GM10248 (cell line): ENCODE measurements at regions not wholly inside any gene's neighbourhood (a gene's known extent, or its start where the extent isn't known, plus 50 kb on each side); places are given as distances from the start of the nearest gene placed in this dataset.

Source experiments
- CTCF ChIA-PET: fragments of 300-600 bp; sonication (Branson Sonifier 250); formaldehyde crosslinking; extraction: SDS; loops from one replicate; lab custom pipeline; 2021; ENCODE audit warnings: antibody characterized with exemption; lab: Yijun Ruan, JAX
- POLR2A ChIA-PET: fragments of 350-650 bp; sonication (Branson Sonifier 250); formaldehyde crosslinking; extraction: SDS; loops from one replicate; lab custom pipeline; 2020; ENCODE audit warnings: antibody characterized with exemption; lab: Yijun Ruan, JAX
- DNase-seq: peaks from one replicate; pipeline ENCODE4 v3.0.0; 2012; ENCODE audit errors: extremely low spot score
- TF ChIP-seq, protein P1 (sequence below): IDR thresholded peaks from 2 replicates; pipeline ENCODE4 v1.5.1; 2012; ENCODE audit warnings: mild to moderate bottlenecking, low read depth; ENCODE audit errors: extremely low read depth, missing control alignments, control extremely low read depth

DNA sequence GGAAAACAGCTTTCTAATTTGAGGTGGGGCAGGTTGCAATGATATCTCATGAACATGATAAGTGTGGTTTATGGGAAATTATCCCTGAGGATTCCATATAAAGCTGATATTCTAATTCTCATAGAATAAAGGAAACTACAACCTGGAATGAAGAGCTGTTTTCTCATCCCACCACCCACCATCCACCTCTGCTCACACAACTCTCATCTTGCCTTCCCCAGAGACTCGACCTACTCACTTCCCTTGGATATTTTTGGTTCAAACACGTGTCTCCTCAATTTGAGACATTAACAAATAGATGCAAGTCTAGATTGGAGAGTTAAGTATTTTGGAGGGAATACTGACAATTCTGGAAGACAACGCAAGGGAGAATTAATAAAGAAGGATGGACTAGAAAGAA is 490.9 kb downstream of the TMEM182 start:
- CTCF ChIA-PET, result no interaction called here
- TF ChIP-seq, protein P1, sequence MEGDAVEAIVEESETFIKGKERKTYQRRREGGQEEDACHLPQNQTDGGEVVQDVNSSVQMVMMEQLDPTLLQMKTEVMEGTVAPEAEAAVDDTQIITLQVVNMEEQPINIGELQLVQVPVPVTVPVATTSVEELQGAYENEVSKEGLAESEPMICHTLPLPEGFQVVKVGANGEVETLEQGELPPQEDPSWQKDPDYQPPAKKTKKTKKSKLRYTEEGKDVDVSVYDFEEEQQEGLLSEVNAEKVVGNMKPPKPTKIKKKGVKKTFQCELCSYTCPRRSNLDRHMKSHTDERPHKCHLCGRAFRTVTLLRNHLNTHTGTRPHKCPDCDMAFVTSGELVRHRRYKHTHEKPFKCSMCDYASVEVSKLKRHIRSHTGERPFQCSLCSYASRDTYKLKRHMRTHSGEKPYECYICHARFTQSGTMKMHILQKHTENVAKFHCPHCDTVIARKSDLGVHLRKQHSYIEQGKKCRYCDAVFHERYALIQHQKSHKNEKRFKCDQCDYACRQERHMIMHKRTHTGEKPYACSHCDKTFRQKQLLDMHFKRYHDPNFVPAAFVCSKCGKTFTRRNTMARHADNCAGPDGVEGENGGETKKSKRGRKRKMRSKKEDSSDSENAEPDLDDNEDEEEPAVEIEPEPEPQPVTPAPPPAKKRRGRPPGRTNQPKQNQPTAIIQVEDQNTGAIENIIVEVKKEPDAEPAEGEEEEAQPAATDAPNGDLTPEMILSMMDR, result no peak

DNA sequence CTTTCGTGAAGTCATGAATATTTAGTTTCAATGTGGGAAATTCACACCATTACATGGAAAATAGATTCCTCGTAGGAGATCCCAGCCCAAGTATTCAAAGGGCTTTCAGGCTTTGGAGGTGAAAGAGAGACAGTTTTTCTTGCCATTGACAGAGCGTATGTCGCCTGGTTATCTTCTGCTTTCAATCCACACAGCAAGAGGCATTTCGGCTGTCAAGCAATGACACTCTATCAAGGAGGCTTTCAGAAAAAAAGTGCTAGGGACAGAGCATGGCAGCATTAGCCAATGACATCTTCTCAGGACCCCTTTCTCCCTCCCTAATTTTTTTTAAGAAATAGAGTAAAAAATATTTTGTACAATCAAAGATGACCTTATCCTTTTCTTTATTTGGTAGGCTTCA is 492.8 kb downstream of the TMEM182 start:
- TF ChIP-seq, protein P1, result no peak
- DNase-seq, result no peak
- ChIA-PET CTCF (interaction anchor here (1.3 kb wide), 1 partner anchor 20 kb away, joined by 3 read pairs; no protein-coding TSS in a partner anchor), POLR2A (no interaction called here)

More for the DNA sequence above, 490.9 kb downstream of the TMEM182 start:
- DNase-seq, result no peak
- POLR2A ChIA-PET, result no interaction called here

- ChIA-PET POLR2A (no interaction called here), CTCF (interaction anchor here (0.9 kb wide), 1 partner anchor 9 kb away, joined by 3 read pairs; no protein-coding TSS in a partner anchor)
- DNase-seq, result no peak
- TF ChIP-seq, protein P1, result no peak
Observed at GRCh38 chr2:103264058-103264768, 502.4 kb downstream of the TMEM182 start.

DNA sequence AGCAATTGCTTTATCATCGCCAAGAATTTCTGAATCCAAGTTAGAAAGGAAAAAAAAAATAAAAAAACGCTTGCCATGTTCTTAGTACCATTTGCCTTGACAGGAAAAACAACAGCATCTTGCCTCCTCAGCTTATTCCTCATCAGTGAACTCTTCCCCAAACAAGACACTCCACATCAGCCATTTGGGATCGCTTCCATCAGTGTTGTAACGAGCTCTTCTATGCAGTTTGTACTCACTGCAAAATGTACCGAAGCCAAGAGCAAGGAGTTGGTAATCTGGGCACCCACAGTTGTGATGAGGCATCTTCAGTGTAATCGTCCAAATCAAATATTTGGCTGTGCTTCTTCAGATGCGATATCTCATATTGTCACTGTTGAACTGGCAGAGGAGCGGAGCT is 503.7 kb downstream of the TMEM182 start:
- ChIA-PET CTCF (interaction anchor here (2.0 kb wide), 1 partner anchor 19 kb away, joined by 4 read pairs; no protein-coding TSS in a partner anchor), POLR2A (no interaction called here)
- no peak for DNase-seq
- TF ChIP-seq, protein P1, result no peak

DNA sequence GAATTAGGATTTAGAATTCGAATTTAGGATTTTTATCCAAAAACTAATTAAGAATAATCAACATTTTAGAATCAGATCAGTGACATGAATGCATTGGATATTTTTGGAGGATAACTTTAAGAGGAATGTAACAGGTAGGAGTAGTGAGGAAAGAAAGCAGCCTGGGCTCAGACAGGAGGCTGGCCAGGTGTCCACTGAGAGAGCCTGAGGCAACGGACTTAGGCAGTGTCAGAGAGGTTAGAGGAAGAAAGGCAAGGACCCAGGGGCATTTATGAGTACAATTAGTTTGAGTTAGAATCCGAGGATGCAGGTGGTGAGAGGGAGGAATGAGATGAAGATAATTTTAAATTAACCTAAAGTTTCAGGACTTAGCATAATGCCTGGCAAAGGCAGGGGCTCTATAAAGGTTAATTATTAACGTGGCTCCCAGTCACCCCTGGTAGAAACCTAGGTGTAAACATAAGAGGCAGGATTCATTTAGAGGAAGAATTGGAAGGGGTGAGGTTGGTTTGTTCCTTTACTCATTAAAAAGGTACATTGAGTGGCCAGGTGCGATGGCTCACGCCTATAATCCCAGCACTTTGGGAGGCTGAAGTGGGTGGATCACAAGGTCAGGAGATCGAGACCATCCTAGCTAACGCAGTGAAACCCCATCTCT is 507.1 kb downstream of the TMEM182 start:
- CTCF ChIA-PET, result interaction anchor here (0.6 to 0.8 kb wide), 2 partner anchors 12 to 313 kb away, joined by 3 read pairs; no protein-coding TSS in a partner anchor

DNA sequence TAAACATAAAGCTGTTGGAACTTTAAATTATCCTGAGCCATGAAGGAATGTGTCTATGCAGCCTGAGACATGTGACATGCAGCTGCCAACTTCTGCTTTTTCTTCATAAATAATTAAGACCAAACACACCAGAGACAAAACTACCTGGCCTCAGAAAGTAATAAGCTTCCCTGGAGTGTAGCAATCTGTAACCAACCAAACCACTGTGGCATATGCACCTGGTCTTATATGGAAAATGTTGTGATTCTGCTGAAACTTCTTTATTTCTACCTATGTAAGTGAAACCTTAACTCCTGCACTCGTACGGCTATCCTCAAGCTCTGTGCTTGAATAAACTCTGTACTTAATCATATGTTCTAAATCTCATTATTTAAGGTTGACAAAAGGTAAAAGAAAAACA is 515.0 kb downstream of the TMEM182 start:
- POLR2A ChIA-PET, result no interaction called here

More for the DNA sequence above, 507.1 kb downstream of the TMEM182 start:
- POLR2A ChIA-PET, result no interaction called here
- TF ChIP-seq, protein P1, result no peak
- no peak for DNase-seq

More for the DNA sequence above, 515.0 kb downstream of the TMEM182 start:
- TF ChIP-seq, protein P1, result no peak
- no peak for DNase-seq
- CTCF ChIA-PET, result interaction anchor here (1.2 kb wide), 1 partner anchor 18 kb away, joined by 3 read pairs; no protein-coding TSS in a partner anchor
